H9 (cell line): ENCODE measurements at regions not wholly inside any gene's neighbourhood (a gene's known extent, or its start where the extent isn't known, plus 50 kb on each side); places are given as distances from the start of the nearest gene placed in this dataset.

Experiments
- DNase-seq: peaks from one replicate; pipeline ENCODE4 v3.0.0-alpha.2; 2017
- H2AFZ ChIP-seq: one replicate; pipeline ENCODE4 v1.6.1; 2013; ENCODE audit warnings: mild to moderate bottlenecking, low read length, control low read depth, moderate library complexity
- H2AK5ac ChIP-seq: 2 replicates; pipeline ENCODE4 v1.6.1; 2013; ENCODE audit warnings: low read length, control low read depth, mixed read lengths; ENCODE audit not compliant: insufficient read length
- H2BK120ac ChIP-seq: one replicate; pipeline ENCODE4 v1.6.1; 2013; ENCODE audit warnings: low read depth, mild to moderate bottlenecking, low read length, control low read depth, inconsistent platforms; ENCODE audit not compliant: poor library complexity, severe bottlenecking
- H2BK12ac ChIP-seq: 2 replicates; pipeline ENCODE4 v1.6.1; 2013; ENCODE audit warnings: low read length, control low read depth, mixed read lengths, low read depth; ENCODE audit not compliant: insufficient read length
- H2BK15ac ChIP-seq: 2 replicates; pipeline ENCODE4 v1.6.1; 2013; ENCODE audit warnings: low read depth, low read length, control low read depth
- H2BK20ac ChIP-seq: one replicate; pipeline ENCODE4 v1.6.1; 2013; ENCODE audit warnings: low read depth, mild to moderate bottlenecking, low read length, control low read depth, inconsistent platforms; ENCODE audit not compliant: poor library complexity, severe bottlenecking
- H2BK5ac ChIP-seq: 2 replicates; pipeline ENCODE4 v1.6.1; 2013; ENCODE audit warnings: low read length, control low read depth, mixed read lengths; ENCODE audit not compliant: insufficient read length
- H3K14ac ChIP-seq: 2 replicates; pipeline ENCODE4 v1.6.1; 2013; ENCODE audit warnings: low read length, control low read depth; ENCODE audit not compliant: insufficient read depth
- H3K18ac ChIP-seq: 2 replicates; pipeline ENCODE4 v1.6.1; 2013; ENCODE audit warnings: low read depth, mild to moderate bottlenecking, mixed read lengths, low read length, control low read depth; ENCODE audit not compliant: insufficient read length
- H3K23ac ChIP-seq: 2 replicates; pipeline ENCODE4 v1.6.1; 2013; ENCODE audit warnings: low read length, control low read depth, mixed read lengths, low read depth; ENCODE audit not compliant: insufficient read length
- H3K23me2 ChIP-seq: 2 replicates; pipeline ENCODE4 v1.6.1; 2013; ENCODE audit warnings: low read depth, mild to moderate bottlenecking, mixed read lengths, low read length, control low read depth; ENCODE audit not compliant: insufficient read length, poor library complexity, severe bottlenecking
- H3K27ac ChIP-seq: 2 replicates; pipeline ENCODE4 v1.5.1; 2013; ENCODE audit warnings: low read length, control low read depth, mixed read lengths, low read depth; ENCODE audit not compliant: insufficient read length
- H3K27me3 ChIP-seq: 2 replicates; pipeline ENCODE4 v1.6.1; 2013; ENCODE audit warnings: low read length, control low read depth, inconsistent platforms; ENCODE audit not compliant: insufficient read depth
- H3K4ac ChIP-seq: 2 replicates; pipeline ENCODE4 v1.6.1; 2013; ENCODE audit warnings: low read depth, mild to moderate bottlenecking, control low read depth, inconsistent platforms, low read length, moderate library complexity
- H3K4me1 ChIP-seq: 2 replicates; pipeline ENCODE4 v1.6.1; 2013; ENCODE audit warnings: low read length, control low read depth, inconsistent platforms; ENCODE audit not compliant: insufficient read depth
- H3K4me2 ChIP-seq: 2 replicates; pipeline ENCODE4 v1.6.1; 2013; ENCODE audit warnings: low read length, control low read depth, mixed read lengths; ENCODE audit not compliant: insufficient read length, insufficient read depth
- H3K56ac ChIP-seq: 2 replicates; pipeline ENCODE4 v1.6.1; 2013; ENCODE audit warnings: low read depth, mild to moderate bottlenecking, mixed read lengths, low read length, control low read depth; ENCODE audit not compliant: insufficient read length
- H3K79me1 ChIP-seq: 2 replicates; pipeline ENCODE4 v1.6.1; 2013; ENCODE audit warnings: low read depth, mild to moderate bottlenecking, moderate library complexity, low read length, control low read depth, inconsistent platforms; ENCODE audit not compliant: insufficient read depth, poor library complexity, severe bottlenecking
- H3K79me2 ChIP-seq: 2 replicates; pipeline ENCODE4 v1.6.1; 2013; ENCODE audit warnings: low read length, control low read depth, inconsistent platforms; ENCODE audit not compliant: insufficient read depth
- H3K9ac ChIP-seq: 2 replicates; pipeline ENCODE4 v1.6.1; 2013; ENCODE audit warnings: low read length, control low read depth, mixed read lengths; ENCODE audit not compliant: insufficient read length; ENCODE audit errors: extremely low read depth
- H3K9me3 ChIP-seq: one replicate; pipeline ENCODE4 v1.6.1; 2013; ENCODE audit warnings: low read depth, low read length, inconsistent platforms; ENCODE audit not compliant: control insufficient read depth
- H3T11ph ChIP-seq: one replicate; pipeline ENCODE4 v1.6.1; 2013; ENCODE audit warnings: mild to moderate bottlenecking, low read length, control low read depth, inconsistent platforms
- H4K20me1 ChIP-seq: one replicate; pipeline ENCODE4 v1.6.1; 2013; ENCODE audit not compliant: control insufficient read depth, insufficient read length, insufficient read depth
- H4K5ac ChIP-seq: 2 replicates; pipeline ENCODE4 v1.6.1; 2013; ENCODE audit warnings: low read depth, mild to moderate bottlenecking, mixed read lengths, low read length, control low read depth; ENCODE audit not compliant: insufficient read length
- H4K8ac ChIP-seq: replicated peaks from 2 replicates; pipeline ENCODE4 v1.6.1; 2013; ENCODE audit warnings: low read length, control low read depth, mixed read lengths, low read depth; ENCODE audit not compliant: insufficient read length
- H4K91ac ChIP-seq: 2 replicates; pipeline ENCODE4 v1.6.1; 2013; ENCODE audit warnings: low read depth, mild to moderate bottlenecking, moderate library complexity, mixed read lengths, low read length, control low read depth; ENCODE audit not compliant: insufficient read length
- H3K27ac Mint-ChIP-seq, 3 experiments: 2 replicates in 2 of 3; 3 replicates in 1 of 3; pipeline ENCODE4 v1.8.0; 2020 to 2021; ENCODE audit warnings: mixed read lengths in 3 of 3, mild to moderate bottlenecking in 1 of 3, moderate library complexity in 1 of 3
- H3K27me3 Mint-ChIP-seq: 2 replicates; pipeline ENCODE4 v1.8.0; 2021; ENCODE audit warnings: low read depth, mild to moderate bottlenecking, moderate library complexity, mixed read lengths
- H3K36me3 Mint-ChIP-seq, 3 experiments: 2 replicates in 2 of 3; 3 replicates in 1 of 3; pipeline ENCODE4 v1.8.0; 2020 to 2021; ENCODE audit warnings: low read depth in 3 of 3, mixed read lengths in 3 of 3; ENCODE audit not compliant: insufficient read depth in 1 of 3
- H3K4me1 Mint-ChIP-seq, 2 experiments: 2 replicates each; pipeline ENCODE4 v1.8.0; 2020; ENCODE audit warnings: mixed read lengths in 2 of 2
- H3K4me3 Mint-ChIP-seq, 2 experiments: 2 replicates in 1 of 2; 3 replicates in 1 of 2; pipeline ENCODE4 v1.8.0; 2020 to 2021; ENCODE audit warnings: mild to moderate bottlenecking in 2 of 2, mixed read lengths in 2 of 2, moderate library complexity in 1 of 2
- H3K9me3 Mint-ChIP-seq, 2 experiments: 2 replicates in 1 of 2; 3 replicates in 1 of 2; pipeline ENCODE4 v1.8.0; 2020; ENCODE audit warnings: mild to moderate bottlenecking in 2 of 2, mixed read lengths in 2 of 2, moderate library complexity in 1 of 2
- WGBS: extraction: QIAGEN DNeasy Blood & Tissue Kit; methylation state at CpG from one replicate; pipeline ENCODE4 v1.1.7; 2013; ENCODE audit warnings: missing lambda C conversion rate, low lambda C conversion rate, mixed read lengths; ENCODE audit not compliant: insufficient read length; ENCODE audit errors: extremely low coverage; 5-methylcytosine and 5-hydroxymethylcytosine counted together
- TF ChIP-seq, protein P1 (sequence below): fragments of 200-600 bp; sonication (generic); conservative IDR thresholded peaks from 3 replicates; pipeline ENCODE4 v1.8.0; 2021; ENCODE audit warnings: antibody characterized with exemption, mild to moderate bottlenecking

DNA sequence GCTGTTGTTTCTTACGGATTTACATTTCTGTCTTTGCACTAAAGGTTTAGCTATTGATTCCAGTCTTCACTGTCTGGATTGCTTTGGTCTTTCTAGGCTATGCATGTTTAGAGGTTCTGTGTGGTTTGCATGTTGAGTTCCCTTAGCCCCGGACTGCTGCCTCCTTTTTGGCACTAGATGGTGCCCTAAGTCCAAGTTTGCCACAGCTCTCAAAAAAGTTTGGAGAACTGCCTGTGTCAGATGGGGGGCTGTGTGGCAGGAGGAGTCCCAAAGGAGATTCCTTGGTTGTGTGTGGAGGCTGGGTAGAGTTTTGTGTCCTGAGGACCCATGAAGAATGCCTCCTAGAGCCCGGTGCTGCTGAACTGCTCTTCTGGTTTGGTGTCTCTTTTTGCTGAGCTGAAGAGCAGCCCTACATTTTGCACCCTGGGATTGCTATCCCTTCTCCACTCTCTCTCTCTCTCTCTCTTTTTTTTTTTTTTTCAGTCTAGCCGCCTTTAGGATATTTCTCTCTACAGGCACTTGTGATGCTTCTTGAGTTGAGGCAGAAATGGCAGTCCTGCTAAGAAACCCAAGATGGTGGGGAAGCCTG lies 74.4 kb downstream of the PTGS2 start:
- TF ChIP-seq, protein P1, sequence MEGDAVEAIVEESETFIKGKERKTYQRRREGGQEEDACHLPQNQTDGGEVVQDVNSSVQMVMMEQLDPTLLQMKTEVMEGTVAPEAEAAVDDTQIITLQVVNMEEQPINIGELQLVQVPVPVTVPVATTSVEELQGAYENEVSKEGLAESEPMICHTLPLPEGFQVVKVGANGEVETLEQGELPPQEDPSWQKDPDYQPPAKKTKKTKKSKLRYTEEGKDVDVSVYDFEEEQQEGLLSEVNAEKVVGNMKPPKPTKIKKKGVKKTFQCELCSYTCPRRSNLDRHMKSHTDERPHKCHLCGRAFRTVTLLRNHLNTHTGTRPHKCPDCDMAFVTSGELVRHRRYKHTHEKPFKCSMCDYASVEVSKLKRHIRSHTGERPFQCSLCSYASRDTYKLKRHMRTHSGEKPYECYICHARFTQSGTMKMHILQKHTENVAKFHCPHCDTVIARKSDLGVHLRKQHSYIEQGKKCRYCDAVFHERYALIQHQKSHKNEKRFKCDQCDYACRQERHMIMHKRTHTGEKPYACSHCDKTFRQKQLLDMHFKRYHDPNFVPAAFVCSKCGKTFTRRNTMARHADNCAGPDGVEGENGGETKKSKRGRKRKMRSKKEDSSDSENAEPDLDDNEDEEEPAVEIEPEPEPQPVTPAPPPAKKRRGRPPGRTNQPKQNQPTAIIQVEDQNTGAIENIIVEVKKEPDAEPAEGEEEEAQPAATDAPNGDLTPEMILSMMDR: peak; percentile 89
- H3K9me3 Mint-ChIP-seq: peaks cover 0 to 6% of the 10 kb centered on the region in 2 experiments; a peak in 1 of 5 replicates
- no CpG with 5 or more reads among the region's 4 CpGs for WGBS

More for the DNA sequence above, 74.4 kb downstream of the PTGS2 start:
- Histone ChIP-seq H2AFZ (peak overlapping the region; percentile 77), H3K18ac (no peak overlapping the region), H4K5ac (no peak overlapping the region), H3K27me3 (no peaks in the 10 kb centered on the region), H4K20me1 (no peaks in the 10 kb centered on the region), H2BK120ac (no peak overlapping the region), H3K4me2 (no peak overlapping the region), H3K9ac (no peak overlapping the region), H3K79me2 (no peaks in the 10 kb centered on the region), H2BK5ac (no peak overlapping the region), H3K27ac (no peak overlapping the region), H2BK12ac (peak overlapping the region; percentile 55), H3T11ph (no peak overlapping the region), H3K9me3 (no peaks in the 10 kb centered on the region), H3K4me1 (no peaks in the 10 kb centered on the region), H4K91ac (no peak overlapping the region), H2AK5ac (no peak overlapping the region), H3K14ac (no peak overlapping the region), H2BK15ac (no peak overlapping the region), H3K23ac (no peak overlapping the region), H3K56ac (no peak overlapping the region), H2BK20ac (no peak overlapping the region), H3K23me2 (no peaks in the 10 kb centered on the region), H4K8ac (no peak overlapping the region), H3K79me1 (no peaks in the 10 kb centered on the region), H3K4ac (no peak overlapping the region)
- Mint-ChIP-seq H3K27ac (peak overlapping the region in 1 of 3 experiments; percentile 66; a peak in 1 of 7 replicates), H3K4me3 (no peak overlapping the region), H3K36me3 (no peaks in the 10 kb centered on the region), H3K4me1 (peaks cover 9% of the 10 kb centered on the region in 2 experiments), H3K27me3 (no peaks in the 10 kb centered on the region)
- peak; percentile 79 for DNase-seq
